ENCODE measurements at regions not wholly inside any gene's neighbourhood (a gene's known extent, or its start where the extent isn't known, plus 50 kb on each side); places are given as distances from the start of the nearest gene placed in this dataset.

DNA sequence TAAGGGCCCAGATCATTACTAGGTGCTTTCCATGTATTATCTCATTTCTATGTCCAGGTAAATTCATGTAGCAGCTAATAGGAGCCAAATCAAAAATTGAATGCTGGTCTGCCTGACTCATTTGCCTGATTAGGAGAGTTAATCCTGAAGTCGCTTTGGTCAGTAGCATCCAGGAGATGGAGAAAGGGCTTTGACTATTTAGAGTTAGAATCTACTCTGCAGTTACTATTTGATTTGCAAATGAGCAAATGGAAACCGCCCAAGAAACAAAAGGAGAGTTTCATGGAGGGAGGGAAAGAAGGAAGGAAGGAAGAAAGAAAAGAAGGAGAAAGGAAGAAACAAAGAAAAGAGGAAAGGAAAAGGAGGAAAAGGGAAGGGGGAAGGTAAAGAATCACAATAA, 539.6 kb upstream of the MMS22L start (continued):
- TF ChIP-seq, protein P1, sequence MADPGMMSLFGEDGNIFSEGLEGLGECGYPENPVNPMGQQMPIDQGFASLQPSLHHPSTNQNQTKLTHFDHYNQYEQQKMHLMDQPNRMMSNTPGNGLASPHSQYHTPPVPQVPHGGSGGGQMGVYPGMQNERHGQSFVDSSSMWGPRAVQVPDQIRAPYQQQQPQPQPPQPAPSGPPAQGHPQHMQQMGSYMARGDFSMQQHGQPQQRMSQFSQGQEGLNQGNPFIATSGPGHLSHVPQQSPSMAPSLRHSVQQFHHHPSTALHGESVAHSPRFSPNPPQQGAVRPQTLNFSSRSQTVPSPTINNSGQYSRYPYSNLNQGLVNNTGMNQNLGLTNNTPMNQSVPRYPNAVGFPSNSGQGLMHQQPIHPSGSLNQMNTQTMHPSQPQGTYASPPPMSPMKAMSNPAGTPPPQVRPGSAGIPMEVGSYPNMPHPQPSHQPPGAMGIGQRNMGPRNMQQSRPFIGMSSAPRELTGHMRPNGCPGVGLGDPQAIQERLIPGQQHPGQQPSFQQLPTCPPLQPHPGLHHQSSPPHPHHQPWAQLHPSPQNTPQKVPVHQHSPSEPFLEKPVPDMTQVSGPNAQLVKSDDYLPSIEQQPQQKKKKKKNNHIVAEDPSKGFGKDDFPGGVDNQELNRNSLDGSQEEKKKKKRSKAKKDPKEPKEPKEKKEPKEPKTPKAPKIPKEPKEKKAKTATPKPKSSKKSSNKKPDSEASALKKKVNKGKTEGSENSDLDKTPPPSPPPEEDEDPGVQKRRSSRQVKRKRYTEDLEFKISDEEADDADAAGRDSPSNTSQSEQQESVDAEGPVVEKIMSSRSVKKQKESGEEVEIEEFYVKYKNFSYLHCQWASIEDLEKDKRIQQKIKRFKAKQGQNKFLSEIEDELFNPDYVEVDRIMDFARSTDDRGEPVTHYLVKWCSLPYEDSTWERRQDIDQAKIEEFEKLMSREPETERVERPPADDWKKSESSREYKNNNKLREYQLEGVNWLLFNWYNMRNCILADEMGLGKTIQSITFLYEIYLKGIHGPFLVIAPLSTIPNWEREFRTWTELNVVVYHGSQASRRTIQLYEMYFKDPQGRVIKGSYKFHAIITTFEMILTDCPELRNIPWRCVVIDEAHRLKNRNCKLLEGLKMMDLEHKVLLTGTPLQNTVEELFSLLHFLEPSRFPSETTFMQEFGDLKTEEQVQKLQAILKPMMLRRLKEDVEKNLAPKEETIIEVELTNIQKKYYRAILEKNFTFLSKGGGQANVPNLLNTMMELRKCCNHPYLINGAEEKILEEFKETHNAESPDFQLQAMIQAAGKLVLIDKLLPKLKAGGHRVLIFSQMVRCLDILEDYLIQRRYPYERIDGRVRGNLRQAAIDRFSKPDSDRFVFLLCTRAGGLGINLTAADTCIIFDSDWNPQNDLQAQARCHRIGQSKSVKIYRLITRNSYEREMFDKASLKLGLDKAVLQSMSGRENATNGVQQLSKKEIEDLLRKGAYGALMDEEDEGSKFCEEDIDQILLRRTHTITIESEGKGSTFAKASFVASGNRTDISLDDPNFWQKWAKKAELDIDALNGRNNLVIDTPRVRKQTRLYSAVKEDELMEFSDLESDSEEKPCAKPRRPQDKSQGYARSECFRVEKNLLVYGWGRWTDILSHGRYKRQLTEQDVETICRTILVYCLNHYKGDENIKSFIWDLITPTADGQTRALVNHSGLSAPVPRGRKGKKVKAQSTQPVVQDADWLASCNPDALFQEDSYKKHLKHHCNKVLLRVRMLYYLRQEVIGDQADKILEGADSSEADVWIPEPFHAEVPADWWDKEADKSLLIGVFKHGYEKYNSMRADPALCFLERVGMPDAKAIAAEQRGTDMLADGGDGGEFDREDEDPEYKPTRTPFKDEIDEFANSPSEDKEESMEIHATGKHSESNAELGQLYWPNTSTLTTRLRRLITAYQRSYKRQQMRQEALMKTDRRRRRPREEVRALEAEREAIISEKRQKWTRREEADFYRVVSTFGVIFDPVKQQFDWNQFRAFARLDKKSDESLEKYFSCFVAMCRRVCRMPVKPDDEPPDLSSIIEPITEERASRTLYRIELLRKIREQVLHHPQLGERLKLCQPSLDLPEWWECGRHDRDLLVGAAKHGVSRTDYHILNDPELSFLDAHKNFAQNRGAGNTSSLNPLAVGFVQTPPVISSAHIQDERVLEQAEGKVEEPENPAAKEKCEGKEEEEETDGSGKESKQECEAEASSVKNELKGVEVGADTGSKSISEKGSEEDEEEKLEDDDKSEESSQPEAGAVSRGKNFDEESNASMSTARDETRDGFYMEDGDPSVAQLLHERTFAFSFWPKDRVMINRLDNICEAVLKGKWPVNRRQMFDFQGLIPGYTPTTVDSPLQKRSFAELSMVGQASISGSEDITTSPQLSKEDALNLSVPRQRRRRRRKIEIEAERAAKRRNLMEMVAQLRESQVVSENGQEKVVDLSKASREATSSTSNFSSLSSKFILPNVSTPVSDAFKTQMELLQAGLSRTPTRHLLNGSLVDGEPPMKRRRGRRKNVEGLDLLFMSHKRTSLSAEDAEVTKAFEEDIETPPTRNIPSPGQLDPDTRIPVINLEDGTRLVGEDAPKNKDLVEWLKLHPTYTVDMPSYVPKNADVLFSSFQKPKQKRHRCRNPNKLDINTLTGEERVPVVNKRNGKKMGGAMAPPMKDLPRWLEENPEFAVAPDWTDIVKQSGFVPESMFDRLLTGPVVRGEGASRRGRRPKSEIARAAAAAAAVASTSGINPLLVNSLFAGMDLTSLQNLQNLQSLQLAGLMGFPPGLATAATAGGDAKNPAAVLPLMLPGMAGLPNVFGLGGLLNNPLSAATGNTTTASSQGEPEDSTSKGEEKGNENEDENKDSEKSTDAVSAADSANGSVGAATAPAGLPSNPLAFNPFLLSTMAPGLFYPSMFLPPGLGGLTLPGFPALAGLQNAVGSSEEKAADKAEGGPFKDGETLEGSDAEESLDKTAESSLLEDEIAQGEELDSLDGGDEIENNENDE (IDR thresholded peaks at IDR 0.05; ENCODE audit: insufficient replicate concordance, low read length) = peak; percentile 39
